HCT116 (cell line): ENCODE measurements at regions not wholly inside any gene's neighbourhood (a gene's known extent, or its start where the extent isn't known, plus 50 kb on each side); places are given as distances from the start of the nearest gene placed in this dataset.

Experiments
- ATAC-seq: fragments of 200-7000 bp; cut with Tn5 transposase; 2 replicates; pipeline ENCODE4 v1.9.1; 2020; ENCODE audit warnings: mild to moderate bottlenecking, moderate library complexity
- BruUV-seq: library from RNA; stranded (reverse); fragments of 400-500 nt; replicated peaks from 2 replicates; lab custom pipeline; 2021; lab: Mats Ljungman, UMichigan
- CTCF ChIA-PET: fragments of 300-600 bp; sonication (Branson Sonifier 250); formaldehyde crosslinking; loops from one replicate; lab custom pipeline; 2021; ENCODE audit warnings: antibody characterized with exemption; lab: Charles Lee
- POLR2A ChIA-PET: fragments of 300-600, 350-600 bp; sonication (Branson Sonifier 250); formaldehyde crosslinking; loops from one replicate; lab custom pipeline; 2021; ENCODE audit warnings: antibody characterized with exemption; lab: Charles Lee
- RAD21 ChIA-PET, 2 experiments: fragments of 300-600 bp; sonication (Branson Sonifier 250); formaldehyde crosslinking; loops; one replicate each; lab custom pipeline; 2023; ENCODE audit warnings: low total read pairs in 2 of 2; ENCODE audit not compliant: uncharacterized antibody in 2 of 2, unreplicated experiment in 2 of 2, low non-redundant PET in 1 of 2; lab: Charles Lee
- DNase-seq: peaks from one replicate; pipeline ENCODE4 v3.0.0-alpha.2; 2010; ENCODE audit warnings: low read depth, low spot score
- H2AFZ ChIP-seq: fragments of 200-600 bp; shearing (Covaris generic), sonication (generic); 2 replicates; pipeline ENCODE4 v1.6.1; 2017; ENCODE audit warnings: low read depth, mixed run types, mixed read lengths, antibody characterized with exemption, low read length; ENCODE audit not compliant: poor library complexity, severe bottlenecking
- H3K27ac ChIP-seq: 2 replicates; pipeline ENCODE4 v1.5.1; 2012; ENCODE audit warnings: low read depth, low read length
- H3K27me3 ChIP-seq: fragments of 200-600 bp; sonication (generic); 2 replicates; pipeline ENCODE4 v1.6.1; 2016; ENCODE audit warnings: mixed run types, low read length, mixed read lengths; ENCODE audit not compliant: insufficient read depth
- H3K36me3 ChIP-seq, 2 experiments: fragments of 200-500 bp in 1 of 2; fragments of 200-600 bp in 1 of 2; sonication (Bioruptor generic) in 1 of 2; sonication (generic) in 1 of 2; 2 replicates each; pipeline versions ENCODE4 v1.5.1 to v1.6.1; 2014 to 2016; ENCODE audit warnings: low read length in 2 of 2, inconsistent platforms in 1 of 2, mixed read lengths in 1 of 2, mixed run types in 1 of 2; ENCODE audit not compliant: insufficient read depth in 2 of 2, control insufficient read depth in 1 of 2
- H3K4me1 ChIP-seq, 2 experiments: fragments of 200-600 bp in 1 of 2; sonication (generic) in 1 of 2; 2 replicates each; pipeline versions ENCODE4 v1.5.1 to v1.6.1; 2012 to 2017; ENCODE audit warnings: low read length in 2 of 2, inconsistent platforms in 1 of 2, mild to moderate bottlenecking in 1 of 2, mixed read lengths in 1 of 2, mixed run types in 1 of 2, moderate library complexity in 1 of 2; ENCODE audit not compliant: insufficient read depth in 2 of 2, control insufficient read depth in 1 of 2
- H3K4me2 ChIP-seq: fragments of 200-600 bp; sonication (generic); 2 replicates; pipeline ENCODE4 v1.6.1; 2017; ENCODE audit warnings: mixed run types, low read length, mixed read lengths
- H3K4me3 ChIP-seq, 2 experiments: fragments of 200-600 bp in 1 of 2; sonication (generic) in 1 of 2; replicated peaks in 1 of 2; 2 replicates each; pipeline ENCODE4 v1.5.1; 2011 to 2016; ENCODE audit warnings: low read length in 2 of 2, control low read depth in 1 of 2, low read depth in 1 of 2, mild to moderate bottlenecking in 1 of 2, mixed read lengths in 1 of 2, mixed run types in 1 of 2
- H3K79me2 ChIP-seq: fragments of 200-600 bp; sonication (generic); 2 replicates; pipeline ENCODE4 v1.6.1; 2017; ENCODE audit warnings: mild to moderate bottlenecking, mixed run types, low read length, moderate library complexity, mixed read lengths; ENCODE audit not compliant: insufficient read depth
- H3K9ac ChIP-seq: fragments of 200-600 bp; sonication (generic); 2 replicates; pipeline ENCODE4 v1.6.1; 2016; ENCODE audit warnings: low read length, mixed read lengths
- H3K9me2 ChIP-seq: fragments of 200-600 bp; sonication (generic), shearing (Covaris generic); 2 replicates; pipeline ENCODE4 v1.6.1; 2017; ENCODE audit warnings: mixed run types, mild to moderate bottlenecking, moderate library complexity; ENCODE audit not compliant: insufficient read depth
- H3K9me3 ChIP-seq, 2 experiments: fragments of 200-500 bp in 1 of 2; fragments of 200-600 bp in 1 of 2; sonication (Bioruptor generic) in 1 of 2; sonication (generic) in 1 of 2; 2 replicates each; pipeline ENCODE4 v1.6.1; 2014 to 2017; ENCODE audit warnings: low read length in 2 of 2, mixed read lengths in 2 of 2, inconsistent platforms in 1 of 2, low read depth in 1 of 2, mild to moderate bottlenecking in 1 of 2, mixed run types in 1 of 2, moderate library complexity in 1 of 2; ENCODE audit not compliant: control insufficient read depth in 1 of 2, insufficient read depth in 1 of 2
- H4K20me1 ChIP-seq: fragments of 200-600 bp; sonication (generic), shearing (Covaris generic); 2 replicates; pipeline ENCODE4 v1.6.1; 2017; ENCODE audit warnings: mixed run types, mild to moderate bottlenecking, moderate library complexity; ENCODE audit not compliant: insufficient read depth
- ATF3 ChIP-seq: IDR thresholded peaks from 2 replicates; pipeline ENCODE4 v1.6.1; 2012
- CBX3 ChIP-seq: IDR thresholded peaks from 2 replicates; pipeline ENCODE4 v1.6.1; 2012; ENCODE audit warnings: low read depth
- CEBPB ChIP-seq: IDR thresholded peaks from 2 replicates; pipeline ENCODE4 v1.6.1; 2012; ENCODE audit warnings: low read depth
- CTCF ChIP-seq, 3 experiments: fragments of 200-600 bp in 1 of 3; sonication (generic) in 1 of 3; IDR thresholded peaks in 2 of 3; conservative IDR thresholded peaks in 1 of 3; 2 replicates each; pipeline ENCODE4 v1.5.1; 2012 to 2017; ENCODE audit warnings: low read depth in 2 of 3, low read length in 2 of 3, antibody characterized with exemption in 1 of 3, borderline replicate concordance in 1 of 3, control low read depth in 1 of 3, mild to moderate bottlenecking in 1 of 3, mixed read lengths in 1 of 3, mixed run types in 1 of 3, moderate library complexity in 1 of 3; ENCODE audit not compliant: insufficient read depth in 1 of 3
- ELF1 ChIP-seq: IDR thresholded peaks from 2 replicates; pipeline ENCODE4 v1.6.1; 2012; ENCODE audit warnings: low read depth, borderline replicate concordance
- EZH2 ChIP-seq: fragments of 200-600 bp; sonication (generic); IDR thresholded peaks from 2 replicates; pipeline ENCODE4 v1.6.1; 2017; ENCODE audit warnings: antibody characterized with exemption, mixed run types
- EZH2phosphoT487 ChIP-seq: fragments of 200-600 bp; IDR thresholded peaks from 2 replicates; pipeline ENCODE4 v1.6.1; 2018; ENCODE audit warnings: antibody characterized with exemption, borderline replicate concordance
- FOSL1 ChIP-seq: IDR thresholded peaks from 2 replicates; pipeline ENCODE4 v1.6.1; 2012; ENCODE audit warnings: low read depth
- JUND ChIP-seq: IDR thresholded peaks from 2 replicates; pipeline ENCODE4 v1.6.1; 2012
- MAX ChIP-seq: IDR thresholded peaks from 2 replicates; pipeline ENCODE4 v1.6.1; 2012
- POLR2A ChIP-seq: IDR thresholded peaks from 2 replicates; pipeline ENCODE4 v1.7.0; 2011; ENCODE audit warnings: borderline replicate concordance; ENCODE audit not compliant: insufficient read depth, insufficient read length; ENCODE audit errors: extremely low read depth
- SIN3A ChIP-seq: IDR thresholded peaks from 2 replicates; pipeline ENCODE4 v1.6.1; 2012; ENCODE audit warnings: low read depth
- SP1 ChIP-seq: IDR thresholded peaks from 2 replicates; pipeline ENCODE4 v1.6.1; 2012; ENCODE audit warnings: low read depth
- SRF ChIP-seq: IDR thresholded peaks from 2 replicates; pipeline ENCODE4 v1.6.1; 2012; ENCODE audit warnings: low read depth
- TCF7L2 ChIP-seq: IDR thresholded peaks from 2 replicates; pipeline ENCODE4 v1.7.0; 2011; ENCODE audit warnings: borderline replicate concordance, inconsistent platforms; ENCODE audit not compliant: insufficient read depth, insufficient read length; ENCODE audit errors: extremely low read depth
- YY1 ChIP-seq: IDR thresholded peaks from 2 replicates; pipeline ENCODE4 v1.6.1; 2011; ENCODE audit warnings: low read length, low read depth, moderate library complexity, mild to moderate bottlenecking; ENCODE audit not compliant: insufficient replicate concordance; ENCODE audit errors: extremely low read depth
- ZNF274 ChIP-seq: fragments of 200-500 bp; sonication (Bioruptor generic); IDR thresholded peaks from 2 replicates; pipeline ENCODE4 v1.6.1; 2014; ENCODE audit warnings: mild to moderate bottlenecking, low read depth, low read length, inconsistent platforms
- intact Hi-C: fragments of 100-400 bp; cut with micrococcal nuclease; formaldehyde crosslinking; loops from 2 replicates; pipeline ENCODE4 v1.10.0; 2022

- ChIA-PET POLR2A (no interaction called here), RAD21 (no interaction called here), CTCF (no interaction called here)
- no peak for TF ChIP-seq JUND
- TF ChIP-seq SIN3A, result no peak
- Histone ChIP-seq H4K20me1 (no peaks in the 10 kb centered on the region), H3K36me3 (no peaks in the 10 kb centered on the region), H3K9me3 (peaks cover 6 to 14% of the 10 kb centered on the region in 2 experiments; a peak in 2 of 4 replicates), H3K79me2 (no peaks in the 10 kb centered on the region), H3K9ac (no peak overlapping the region), H3K4me1 (no peaks in the 10 kb centered on the region), H3K27me3 (no peaks in the 10 kb centered on the region), H3K4me2 (no peak overlapping the region), H3K27ac (no peak overlapping the region), H2AFZ (no peak overlapping the region), H3K4me3 (no peak overlapping the region), H3K9me2 (no peaks in the 10 kb centered on the region)
- no peak for ATAC-seq
- DNase-seq, result no peak
- no TSS peak for BruUV-seq
- intact Hi-C loops, result no loop called here
Observed at GRCh38 chr9:118306801-118307200, 602.6 kb downstream of the TLR4 start.

GRCh38 chr9:118313965-118314364 is 609.8 kb downstream of the TLR4 start:
- Histone ChIP-seq H3K36me3 (no peaks in the 10 kb centered on the region), H3K9me2 (no peaks in the 10 kb centered on the region), H4K20me1 (no peaks in the 10 kb centered on the region), H3K4me1 (no peaks in the 10 kb centered on the region), H3K79me2 (no peaks in the 10 kb centered on the region), H3K27me3 (no peaks in the 10 kb centered on the region), H3K27ac (no peak overlapping the region), H3K4me2 (no peak overlapping the region), H3K4me3 (no peak overlapping the region), H2AFZ (no peak overlapping the region), H3K9ac (no peak overlapping the region), H3K9me3 (peaks cover 0 to 10% of the 10 kb centered on the region in 2 experiments; a peak in 2 of 4 replicates)
- RAD21 ChIA-PET, result no interaction called here
- intact Hi-C loops, result no loop called here
- ATAC-seq (no peak), DNase-seq (no peak)
- CTCF ChIA-PET, result no interaction called here
- no TSS peak for BruUV-seq
- POLR2A ChIA-PET, result no interaction called here
- TF ChIP-seq YY1 (no peak), CTCF (IDR thresholded peaks at IDR 0.05 in 2 of 3, conservative IDR thresholded peaks at IDR 0.05 in 1 of 3; ENCODE audit: borderline replicate concordance in 1 of 3, insufficient read depth in 1 of 3, low read depth in 2 of 3, low read length in 2 of 3) (no peak), POLR2A (no peak), EZH2 (no peak), JUND (no peak), ZNF274 (no peak), ELF1 (no peak), TCF7L2 (no peak), EZH2phosphoT487 (no peak), MAX (no peak), SP1 (no peak), CBX3 (no peak), ATF3 (no peak), CEBPB (no peak), SRF (no peak), FOSL1 (no peak)
